ENCODE measurements at regions not wholly inside any gene's neighbourhood (a gene's known extent, or its start where the extent isn't known, plus 50 kb on each side); places are given as distances from the start of the nearest gene placed in this dataset.

GRCh38 chr12:13455778-13456144, 259.2 kb downstream of the EMP1 start:
- no peak for DNase-seq (ENCODE audit: low read depth)
- TF ChIP-seq CTCF (conservative IDR thresholded peaks at IDR 0.05; ENCODE audit: low read depth, low read length) = no peak
- no peak overlapping the region for H3K4me3 ChIP-seq (ENCODE audit: low read length)

GRCh38 chr12:13454991-13455777, 258.7 kb downstream of the EMP1 start:
- no peak for DNase-seq (ENCODE audit: low read depth)
- no peak for TF ChIP-seq CTCF (conservative IDR thresholded peaks at IDR 0.05; ENCODE audit: low read depth, low read length)
- no peak overlapping the region for H3K4me3 ChIP-seq (ENCODE audit: low read length)

- TF ChIP-seq CTCF (conservative IDR thresholded peaks at IDR 0.05; ENCODE audit: low read depth, low read length) = no peak
- no peak overlapping the region for H3K4me3 ChIP-seq (ENCODE audit: low read length)
- no peak for DNase-seq (ENCODE audit: low read depth)
These were observed 256.5 kb downstream of the EMP1 start for GRCh38 chr12:13452955-13453570.

GRCh38 chr12:13451776-13452175, 255.2 kb downstream of the EMP1 start:
- no peak overlapping the region for H3K4me3 ChIP-seq (ENCODE audit: low read length)
- no peak for TF ChIP-seq CTCF (conservative IDR thresholded peaks at IDR 0.05; ENCODE audit: low read depth, low read length)

GRCh38 chr12:13450231-13451080, 253.9 kb downstream of the EMP1 start:
- no peak for TF ChIP-seq CTCF (conservative IDR thresholded peaks at IDR 0.05; ENCODE audit: low read depth, low read length)
- no peak overlapping the region for H3K4me3 ChIP-seq (ENCODE audit: low read length)

More at GRCh38 chr12:13451776-13452175, 255.2 kb downstream of the EMP1 start:
- DNase-seq (ENCODE audit: low read depth) = no peak

GRCh38 chr12:13444076-13444475, 247.6 kb downstream of the EMP1 start:
- no peak for TF ChIP-seq CTCF (conservative IDR thresholded peaks at IDR 0.05; ENCODE audit: low read depth, low read length)
- no peak for DNase-seq (ENCODE audit: low read depth)
- H3K4me3 ChIP-seq (ENCODE audit: low read length) = no peak overlapping the region

More at GRCh38 chr12:13450231-13451080, 253.9 kb downstream of the EMP1 start:
- no peak for DNase-seq (ENCODE audit: low read depth)
